SK-N-DZ (cell line): ENCODE measurements at regions not wholly inside any gene's neighbourhood (a gene's known extent, or its start where the extent isn't known, plus 50 kb on each side); places are given as distances from the start of the nearest gene placed in this dataset.

Experiments
- DNase-seq: peaks from one replicate; pipeline ENCODE4 v3.0.0-alpha.2; 2015; ENCODE audit warnings: low spot score

DNA sequence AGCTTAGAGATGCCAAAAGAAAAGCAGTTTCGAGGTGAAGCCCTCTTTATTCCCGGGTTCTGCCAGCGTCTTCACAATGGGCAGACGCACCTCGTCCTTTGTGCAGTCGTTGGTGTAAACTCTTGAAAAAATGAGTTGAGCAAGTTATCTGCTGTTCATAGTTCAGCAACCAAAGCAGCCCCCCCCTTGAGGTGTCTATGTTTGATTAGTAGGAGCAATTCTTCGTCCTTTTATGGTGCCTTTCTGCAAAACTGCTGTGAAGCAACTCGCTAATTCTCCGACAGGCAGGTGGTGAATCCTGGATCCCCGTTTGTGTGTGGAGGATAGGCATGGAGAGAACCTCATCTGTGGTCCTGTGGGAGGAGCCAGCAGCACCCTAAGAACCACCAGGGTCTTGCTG, 234.5 kb downstream of the GLRX3 start:
- DNase-seq: no peak

DNA sequence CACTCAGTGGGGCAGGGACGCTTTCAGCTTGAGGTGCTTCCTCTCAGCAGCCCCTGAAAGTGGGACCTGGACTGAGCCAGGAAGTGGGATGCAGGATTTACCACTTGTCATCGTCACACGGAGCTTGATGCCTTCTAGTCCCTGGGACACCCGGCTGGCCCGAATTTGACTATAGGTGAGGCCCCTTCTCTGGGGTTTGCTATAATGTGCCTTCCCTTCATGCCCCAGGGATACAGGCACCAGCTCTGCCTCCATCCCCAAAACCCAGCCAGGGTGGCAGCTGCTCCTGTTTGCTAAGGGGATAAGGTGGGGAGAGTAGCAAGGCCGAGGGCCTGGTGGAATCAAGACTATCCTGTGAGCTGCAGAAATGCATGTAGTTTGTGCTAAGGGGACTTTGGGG, 235.0 kb downstream of the GLRX3 start:
- no peak for DNase-seq

DNA sequence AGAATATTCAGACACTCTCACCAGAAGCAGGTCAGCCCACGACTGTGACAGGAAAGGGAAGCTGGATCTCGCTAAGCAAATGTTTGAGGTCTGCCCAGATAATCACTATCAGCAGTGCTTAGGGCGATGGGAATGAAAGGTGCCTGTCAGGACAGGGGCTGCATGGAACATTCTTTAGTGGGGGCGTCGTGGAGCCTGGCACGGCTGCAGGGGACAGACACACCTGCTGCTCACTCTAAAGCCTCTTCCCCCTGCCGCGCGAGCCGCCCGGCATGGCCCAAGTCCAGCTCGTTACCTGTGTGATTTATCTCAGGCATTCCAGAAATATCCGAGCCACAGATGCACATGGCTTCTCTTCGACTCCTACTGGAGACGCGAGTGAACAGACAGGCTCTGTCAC, 235.5 kb downstream of the GLRX3 start:
- no peak for DNase-seq

DNA sequence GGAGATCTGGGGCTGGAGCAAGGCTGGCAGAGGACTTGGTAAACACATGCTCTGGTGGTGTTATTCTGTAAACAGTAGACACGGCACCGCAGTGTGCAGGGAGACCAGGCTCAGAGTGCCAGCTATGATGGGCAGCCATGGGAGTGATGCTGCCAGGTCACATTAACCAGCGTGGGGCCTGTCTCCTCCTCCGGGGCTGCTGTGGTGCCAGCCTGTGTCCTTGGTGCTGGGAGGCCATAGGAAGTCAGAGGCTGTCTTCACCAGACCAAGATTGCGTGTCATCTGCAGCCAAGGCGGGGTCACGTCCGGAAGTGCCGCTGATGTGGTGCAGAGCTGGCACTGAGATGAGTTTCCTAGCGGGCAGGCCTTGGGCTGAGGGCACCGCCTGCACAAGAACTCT, 236.0 kb downstream of the GLRX3 start:
- DNase-seq: no peak

DNA sequence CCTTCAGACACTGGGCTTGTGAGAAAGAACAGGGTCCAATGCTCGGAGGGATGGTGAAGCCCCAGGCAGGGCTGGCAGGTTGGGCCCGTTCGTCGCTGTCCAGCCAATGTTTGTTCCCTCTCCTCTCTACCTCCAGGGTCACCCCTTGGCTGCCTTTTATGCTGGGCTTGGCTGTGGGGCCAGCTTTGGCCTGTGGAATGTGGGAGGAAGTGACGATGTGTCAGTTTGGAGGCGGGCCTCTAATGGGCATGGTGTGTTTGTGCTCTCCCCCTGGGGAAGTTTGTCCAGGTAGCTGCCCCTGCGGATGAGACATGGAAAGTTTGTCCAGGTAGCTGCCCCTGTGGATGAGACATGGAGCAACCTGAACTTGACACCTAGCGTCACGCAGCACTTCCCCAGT, 236.7 kb downstream of the GLRX3 start:
- DNase-seq: no peak

DNA sequence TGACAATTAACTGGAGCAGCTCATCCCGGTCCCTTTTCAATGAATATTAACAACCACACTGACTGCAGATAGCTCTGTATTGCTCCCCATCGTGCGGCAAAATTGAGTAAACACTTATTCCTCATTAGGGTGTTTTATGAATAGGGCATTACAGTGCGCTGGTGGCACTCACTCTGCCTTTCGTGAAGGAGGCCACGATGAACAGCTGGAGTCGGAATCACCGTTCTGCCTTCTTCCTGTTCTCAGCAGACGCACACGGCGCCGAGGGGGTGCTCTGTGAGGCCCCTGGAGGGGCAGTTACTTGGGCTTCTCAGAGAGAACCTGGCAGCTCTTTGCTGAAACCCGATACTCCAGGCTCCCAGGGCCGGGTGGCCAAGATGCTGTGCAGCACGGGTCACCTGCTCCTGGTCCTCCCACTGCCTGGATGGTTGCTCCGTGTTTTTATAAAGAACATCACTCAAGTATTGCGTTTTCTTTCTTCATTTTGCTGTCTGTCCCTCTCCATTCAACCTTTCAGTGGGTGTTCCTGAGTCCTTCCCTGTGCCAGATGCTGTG, 241.9 kb downstream of the GLRX3 start:
- no peak for DNase-seq

DNA sequence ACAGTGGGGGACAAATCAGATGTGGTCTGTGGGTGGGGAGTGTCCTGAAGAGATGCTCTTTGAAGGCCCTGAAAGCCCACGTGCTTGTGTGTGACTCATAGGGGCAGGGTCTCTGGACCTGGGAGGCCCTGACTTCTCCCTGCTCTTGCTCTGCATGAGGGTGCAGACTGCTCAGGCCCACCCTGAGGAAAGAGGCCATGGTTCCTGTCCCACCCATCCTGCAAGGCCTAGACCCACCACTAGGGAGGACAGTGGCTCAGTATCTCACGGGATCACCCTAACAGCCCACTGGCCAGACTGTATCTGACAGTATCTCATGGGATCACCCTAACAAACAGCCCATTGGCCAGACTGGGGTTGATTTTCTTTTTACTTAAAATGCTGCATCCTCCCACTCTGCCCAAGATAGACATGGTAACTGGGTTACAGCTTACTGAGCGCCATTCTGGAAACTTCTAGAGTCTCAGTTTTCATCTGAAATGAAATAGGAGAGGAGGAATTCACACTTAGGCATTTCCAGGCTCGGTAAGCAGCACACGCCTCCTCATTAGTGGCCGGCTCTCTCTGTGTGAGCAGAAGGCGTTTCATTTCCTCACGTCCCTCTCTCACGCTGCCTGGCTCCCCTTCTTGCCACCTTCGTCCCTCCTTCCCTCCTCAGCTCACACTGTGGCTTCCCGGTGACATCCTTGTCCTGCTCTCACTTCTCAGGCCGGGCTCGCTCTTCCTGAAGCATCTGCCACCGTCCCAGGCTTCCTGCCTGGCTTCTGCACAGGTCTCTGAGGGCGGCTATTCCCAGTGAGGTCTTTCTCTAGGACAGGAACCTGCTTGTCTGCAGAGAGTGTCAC, 242.6 kb downstream of the GLRX3 start:
- DNase-seq: no peak

DNA sequence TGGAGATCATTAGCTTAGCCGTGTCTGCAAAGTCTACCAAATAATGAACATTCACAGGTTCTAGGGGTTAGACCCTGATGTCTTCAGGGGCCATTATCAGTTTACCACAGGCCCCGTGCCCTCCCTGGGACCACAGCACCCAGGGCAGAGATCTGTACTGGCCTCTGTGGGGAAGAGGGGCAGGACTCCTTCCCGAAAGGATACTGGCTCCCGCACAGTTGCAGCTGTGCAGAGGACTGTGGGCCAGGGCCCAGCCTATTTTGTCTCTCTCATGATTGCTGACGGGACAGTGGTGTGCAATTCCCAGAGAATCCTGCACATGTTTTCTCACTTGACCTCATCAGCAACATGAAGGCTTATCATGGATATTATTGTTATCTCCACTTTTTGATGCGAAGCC, 243.9 kb downstream of the GLRX3 start:
- no peak for DNase-seq

DNA sequence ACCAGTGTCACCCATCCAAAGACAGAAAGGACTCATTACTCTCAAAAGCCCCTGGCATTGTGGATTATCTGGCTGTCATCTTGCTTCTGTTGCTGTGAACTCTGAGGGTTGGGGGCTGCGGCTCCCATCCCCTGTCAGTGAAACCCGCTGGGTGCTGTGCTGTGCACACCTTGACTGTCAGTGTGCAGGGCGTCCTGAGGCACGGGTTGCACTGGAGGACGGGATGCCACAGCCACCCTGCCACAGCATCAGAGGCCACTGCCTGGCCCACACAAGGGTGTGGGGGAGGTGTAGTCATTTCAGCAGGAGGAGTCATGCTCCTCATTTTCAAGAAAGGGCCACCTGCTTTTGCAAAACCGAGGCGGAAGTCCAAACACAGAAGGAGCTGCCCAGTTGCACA, 245.8 kb downstream of the GLRX3 start:
- DNase-seq: no peak

DNA sequence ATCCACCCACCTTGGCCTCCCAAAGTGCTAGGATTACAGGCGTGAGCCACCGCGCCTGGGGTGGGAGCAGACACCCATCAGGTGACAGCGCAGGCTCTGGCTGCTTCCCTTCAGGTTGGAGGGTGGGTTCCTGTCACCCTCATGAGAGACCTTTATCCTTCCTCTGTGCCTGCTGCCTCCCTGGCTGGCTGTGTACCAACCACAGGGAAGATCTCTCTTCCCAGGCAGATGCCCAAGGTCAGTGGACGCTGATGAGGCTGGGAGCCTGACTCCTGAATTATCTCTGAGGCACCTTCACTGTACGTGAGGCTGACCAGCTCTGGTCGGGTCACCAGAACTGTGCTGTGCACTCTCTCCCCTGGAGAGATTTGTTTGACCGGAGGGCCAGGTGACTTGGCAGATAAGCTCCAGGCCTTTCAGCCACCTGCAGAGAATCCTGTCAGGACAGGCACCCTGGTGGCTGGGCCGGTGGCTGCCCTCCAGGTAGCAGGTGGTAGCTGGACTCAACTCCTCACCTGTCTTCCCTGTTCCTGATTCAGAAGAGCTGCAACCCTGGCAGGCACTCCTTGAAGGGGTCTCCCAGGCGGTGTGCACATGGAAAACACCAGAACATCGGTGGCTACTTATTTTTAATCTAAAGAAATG, 251.9 kb downstream of the GLRX3 start:
- no peak for DNase-seq

DNA sequence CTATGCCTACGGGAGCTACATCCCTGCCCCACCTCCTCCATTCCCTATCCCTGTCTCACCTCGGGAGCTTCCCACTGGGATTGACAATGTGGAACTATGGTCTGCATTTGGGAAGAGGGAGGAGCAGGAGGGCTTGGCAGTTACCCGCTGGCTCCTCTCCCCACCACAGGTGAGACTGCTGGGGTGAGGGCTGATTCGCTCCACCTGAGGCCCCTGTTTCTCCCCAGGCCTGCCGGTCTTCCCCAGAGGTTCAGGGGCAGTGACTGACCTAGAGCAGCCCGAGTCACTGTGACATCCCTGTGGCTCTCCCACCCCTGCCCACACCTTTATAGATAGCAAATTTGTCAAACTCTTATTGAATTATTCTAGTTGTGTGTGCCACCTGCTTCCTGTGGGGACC, 252.6 kb downstream of the GLRX3 start:
- no peak for DNase-seq

DNA sequence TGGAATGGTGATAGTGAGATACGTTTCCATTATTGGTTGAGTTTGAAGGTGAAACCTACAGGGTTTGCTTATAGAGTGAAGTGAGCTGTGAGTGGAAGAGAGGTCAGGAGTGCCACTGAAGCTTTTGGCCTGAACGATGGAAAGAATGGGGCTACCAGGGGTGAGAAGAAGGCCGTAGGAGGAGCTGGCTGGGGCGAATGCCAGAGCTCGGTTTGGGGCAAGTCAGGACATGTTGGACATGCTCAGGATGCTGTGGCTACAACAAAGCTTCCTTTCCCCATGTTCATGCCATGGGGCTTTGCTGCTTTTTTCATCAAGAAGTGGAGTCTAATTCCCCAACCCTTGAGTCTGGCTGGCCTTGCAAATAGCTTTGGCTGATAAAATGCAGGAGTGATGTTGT, 253.7 kb downstream of the GLRX3 start:
- no peak for DNase-seq

DNA sequence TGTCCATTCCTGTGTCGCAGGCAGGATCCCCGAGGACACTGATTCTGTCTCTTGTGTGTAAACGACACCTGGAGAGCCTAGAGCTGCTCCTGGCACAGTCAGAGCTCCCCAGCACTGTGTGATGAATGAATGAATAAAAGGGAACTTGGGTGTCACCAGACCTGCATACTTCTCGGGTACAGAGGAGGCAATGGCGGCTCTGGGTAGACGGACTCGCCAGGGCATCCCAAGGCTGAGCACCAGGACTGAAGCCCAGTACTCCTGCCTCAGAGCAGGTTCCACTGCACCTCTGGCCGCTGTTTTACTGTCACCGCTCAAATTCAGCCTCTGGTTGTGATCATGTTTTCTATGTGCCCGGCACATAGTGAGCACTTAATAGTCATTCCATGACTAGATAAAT, 255.8 kb downstream of the GLRX3 start:
- DNase-seq: no peak

DNA sequence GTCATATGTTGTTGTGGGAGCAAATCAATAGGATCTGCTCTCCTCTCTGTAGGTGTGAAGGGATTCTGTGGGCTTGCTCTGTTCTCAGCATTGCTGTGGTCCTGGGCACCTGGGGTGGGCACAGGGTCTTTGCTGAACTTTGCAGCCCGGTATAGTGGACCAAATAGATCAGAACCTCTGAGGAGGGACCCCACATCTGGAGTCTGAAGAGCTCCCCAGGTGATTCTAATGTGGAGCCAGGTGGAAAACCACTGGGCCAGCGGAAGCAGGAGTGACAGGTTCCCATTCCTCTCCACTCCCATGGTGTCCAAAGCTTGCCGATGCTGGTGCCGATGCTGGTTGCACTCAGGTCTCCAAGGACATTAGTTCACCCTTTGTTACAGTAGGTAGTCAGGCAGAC, 257.2 kb downstream of the GLRX3 start:
- no peak for DNase-seq

DNA sequence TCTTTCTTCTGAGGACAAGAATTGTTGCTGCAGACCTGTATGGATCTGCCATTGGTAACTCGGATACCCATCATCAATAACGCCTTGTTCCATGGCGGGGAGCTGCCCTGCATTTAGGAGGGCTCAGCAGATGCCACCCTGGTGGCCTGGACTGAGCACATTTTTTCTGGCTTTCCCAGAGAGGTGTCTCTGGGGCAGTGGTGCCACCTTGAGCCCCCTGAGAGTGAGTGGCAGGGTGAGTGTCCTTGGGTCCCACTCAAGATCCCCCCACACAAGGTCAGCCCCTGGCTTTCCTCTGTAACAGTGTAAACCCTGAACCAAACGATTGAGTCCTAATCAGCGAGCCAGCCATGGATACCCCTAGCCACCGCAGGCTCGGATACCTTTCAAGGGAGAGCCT, 258.6 kb downstream of the GLRX3 start:
- DNase-seq: no peak

DNA sequence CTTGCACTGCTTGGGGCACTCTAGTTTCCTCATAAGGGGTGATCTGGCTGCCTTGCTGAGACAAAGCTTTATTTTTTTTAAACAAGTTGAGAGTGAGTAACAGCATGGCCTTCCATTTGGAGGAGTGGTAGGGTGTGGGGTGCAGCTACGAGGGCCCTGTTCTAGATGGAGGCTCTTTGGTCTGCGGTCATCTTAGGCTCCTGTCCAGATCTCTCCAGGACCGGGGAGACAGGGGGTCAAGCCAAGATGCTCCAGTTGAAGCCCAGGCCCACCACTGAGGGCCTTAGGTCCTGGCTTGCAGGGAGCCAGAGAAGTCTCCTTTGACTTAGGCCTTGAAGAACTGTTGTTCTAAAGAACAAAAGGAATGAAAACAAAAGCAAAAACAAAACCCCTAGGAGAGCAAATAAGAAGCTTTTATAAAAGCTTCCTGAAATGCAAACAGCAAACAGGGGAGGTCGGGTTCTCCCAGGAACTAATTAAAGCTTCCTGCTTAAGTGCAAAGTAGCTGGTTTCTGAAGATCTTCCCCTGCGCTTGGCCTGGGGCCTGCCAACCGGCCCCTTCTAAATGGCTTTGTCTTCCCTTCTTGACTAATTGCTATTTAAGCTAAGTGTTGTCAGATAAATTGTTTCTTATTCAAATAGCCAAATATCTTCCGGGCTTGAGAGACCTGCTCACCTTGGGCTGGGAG, 259.2 kb downstream of the GLRX3 start:
- no peak for DNase-seq

DNA sequence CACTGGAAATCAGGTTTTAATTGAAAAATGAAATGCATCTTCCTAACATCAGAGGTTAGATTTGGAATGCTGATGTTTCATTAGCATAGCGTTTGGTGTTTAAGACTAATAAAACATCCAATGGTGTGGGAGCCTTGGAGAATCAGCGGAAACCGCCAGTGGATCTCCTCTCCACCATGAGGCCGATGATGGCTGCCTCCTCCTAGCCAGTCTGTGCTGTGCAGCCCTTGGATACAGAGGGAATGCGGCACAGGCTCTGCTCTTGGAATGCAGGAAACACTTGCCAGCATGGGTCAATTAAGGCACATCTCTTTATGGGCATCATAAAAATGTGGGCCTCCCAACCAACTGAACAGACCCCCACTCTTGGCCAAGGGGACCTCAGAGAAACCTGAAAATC, 259.9 kb downstream of the GLRX3 start:
- DNase-seq: no peak

DNA sequence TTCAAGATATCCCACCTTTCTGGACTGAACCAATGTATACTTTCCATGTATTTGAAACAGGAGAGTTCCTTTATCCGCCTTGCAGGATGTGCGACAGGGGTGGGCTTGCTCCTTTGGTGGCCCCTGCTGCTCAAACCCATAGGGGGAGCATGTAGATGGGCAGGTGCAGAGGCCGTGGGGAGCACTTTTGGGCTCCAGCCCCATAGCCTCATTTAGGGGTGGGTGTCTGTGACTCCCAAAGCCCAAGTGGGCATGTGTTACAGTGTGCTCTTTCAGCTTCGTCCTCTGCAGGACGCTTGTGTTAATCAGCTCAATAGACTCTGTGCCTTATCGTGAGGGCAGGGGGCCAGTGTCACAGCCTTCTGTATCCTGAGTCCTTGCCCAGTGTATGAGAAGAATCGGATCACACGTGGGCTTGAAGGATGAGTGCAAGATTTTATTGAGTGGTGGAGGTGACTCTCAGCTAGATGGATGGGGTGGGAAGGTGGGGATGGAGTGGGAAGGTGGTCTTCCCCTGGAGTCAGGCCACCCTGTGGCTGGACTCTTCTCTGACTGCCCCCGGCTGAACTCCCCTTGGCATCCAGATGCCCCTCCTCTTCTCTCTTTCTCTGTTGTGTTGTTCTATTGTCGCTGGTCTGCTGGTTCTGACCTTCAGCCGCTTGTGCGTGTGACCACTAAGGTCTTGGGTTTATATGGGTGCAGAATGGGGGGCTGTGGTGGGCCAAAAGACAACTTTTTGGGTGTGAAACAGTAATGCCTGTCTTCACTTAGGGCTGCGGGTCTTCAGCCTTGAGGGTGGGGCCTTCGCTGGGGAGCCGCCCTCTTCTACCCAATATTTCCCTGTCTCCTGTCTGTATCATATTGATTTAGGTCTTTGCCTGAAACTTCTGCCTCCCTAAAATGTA, 262.2 kb downstream of the GLRX3 start:
- no peak for DNase-seq

DNA sequence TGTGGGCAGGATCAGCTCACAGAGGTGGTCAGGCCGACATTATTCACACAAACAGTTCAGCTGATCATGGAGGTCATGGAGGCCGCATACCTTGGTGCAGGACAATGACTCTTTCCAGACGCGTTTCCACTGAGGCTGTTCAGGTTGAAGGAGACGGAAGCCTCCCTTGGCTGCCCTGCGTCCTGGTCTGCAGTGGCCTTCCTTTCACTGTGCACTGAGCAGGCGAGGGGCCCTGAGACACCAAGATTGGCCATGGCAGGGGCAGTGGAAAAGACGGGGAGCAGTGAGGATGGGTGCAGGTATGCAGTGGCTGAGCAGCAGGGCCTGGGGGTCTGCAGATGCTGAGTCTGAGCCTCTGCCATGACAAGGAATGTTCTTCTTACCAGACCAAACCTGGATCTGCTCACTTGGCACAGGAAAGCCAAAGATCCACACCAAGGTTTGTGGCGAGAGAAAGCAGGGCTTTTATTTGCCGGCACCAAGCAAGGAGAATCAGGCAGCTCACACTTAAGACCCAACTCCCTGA, 263.3 kb downstream of the GLRX3 start:
- no peak for DNase-seq

DNA sequence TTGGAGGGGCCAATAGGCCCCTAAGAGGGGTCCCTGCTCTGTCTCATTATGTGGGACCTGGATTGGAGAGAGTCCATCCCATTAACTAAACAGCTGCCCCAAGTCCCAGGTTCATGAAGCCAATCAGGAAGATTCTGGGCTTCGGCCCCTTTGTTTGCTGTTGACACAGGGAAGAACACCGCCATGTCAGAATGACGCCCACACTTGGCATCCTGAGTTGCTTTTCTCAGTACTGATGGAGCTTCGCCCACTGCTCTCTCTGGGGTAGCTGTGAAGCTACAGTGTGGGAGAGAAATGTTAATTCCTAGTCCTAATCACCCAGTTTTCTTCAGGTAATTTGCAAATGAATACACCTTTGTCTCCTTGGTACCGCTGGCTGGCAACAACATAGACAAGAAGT, 264.7 kb downstream of the GLRX3 start:
- no peak for DNase-seq
